D341Med (cell line): ENCODE measurements at regions not wholly inside any gene's neighbourhood (a gene's known extent, or its start where the extent isn't known, plus 50 kb on each side); places are given as distances from the start of the nearest gene placed in this dataset.

Source experiments
- DNase-seq: peaks from one replicate; pipeline ENCODE4 v3.0.0; 2012; ENCODE audit warnings: low spot score

- DNase-seq: no peak
These were observed 123.4 kb upstream of the ADGRL4 start for GRCh38 chr1:79129914-79130313.

GRCh38 chr1:79128722-79129121, 122.2 kb upstream of the ADGRL4 start:
- DNase-seq: no peak

GRCh38 chr1:79124756-79125155, 118.2 kb upstream of the ADGRL4 start:
- DNase-seq: no peak

GRCh38 chr1:79122521-79122920, 116.0 kb upstream of the ADGRL4 start:
- no peak for DNase-seq

GRCh38 chr1:79117376-79117775, 110.8 kb upstream of the ADGRL4 start:
- DNase-seq: no peak

GRCh38 chr1:79113836-79114235, 107.3 kb upstream of the ADGRL4 start:
- DNase-seq: no peak

GRCh38 chr1:79110749-79111148, 104.2 kb upstream of the ADGRL4 start:
- no peak for DNase-seq

GRCh38 chr1:79109445-79109844, 102.9 kb upstream of the ADGRL4 start:
- DNase-seq: no peak

GRCh38 chr1:79105500-79105899, 99.0 kb upstream of the ADGRL4 start:
- no peak for DNase-seq

- DNase-seq: no peak
These were observed 98.1 kb upstream of the ADGRL4 start for GRCh38 chr1:79104617-79105016.

GRCh38 chr1:79100385-79100784, 93.9 kb upstream of the ADGRL4 start:
- no peak for DNase-seq

GRCh38 chr1:79090985-79091384, 84.5 kb upstream of the ADGRL4 start:
- DNase-seq: no peak

GRCh38 chr1:79089946-79090345, 83.4 kb upstream of the ADGRL4 start:
- no peak for DNase-seq

- DNase-seq: no peak
These were observed 75.7 kb upstream of the ADGRL4 start for GRCh38 chr1:79082233-79082632.

GRCh38 chr1:79079770-79080169, 73.2 kb upstream of the ADGRL4 start:
- peak; percentile 11 for DNase-seq

- DNase-seq: peak; percentile 41
These were observed 68.4 kb upstream of the ADGRL4 start for GRCh38 chr1:79074975-79075374.

GRCh38 chr1:79069828-79070227, 63.3 kb upstream of the ADGRL4 start:
- DNase-seq: no peak

- DNase-seq: no peak
These were observed 52.8 kb upstream of the ADGRL4 start for GRCh38 chr1:79059341-79059740.
